ENCODE measurements at regions not wholly inside any gene's neighbourhood (a gene's known extent, or its start where the extent isn't known, plus 50 kb on each side); places are given as distances from the start of the nearest gene placed in this dataset.

- TF ChIP-seq CTCF (IDR thresholded peaks at IDR 0.05): peak in 1 of 4 experiments; percentile 12
- TF ChIP-seq POLR2AphosphoS5 (IDR thresholded peaks at IDR 0.05): no peak
- TF ChIP-seq POLR2A (IDR thresholded peaks at IDR 0.05): no peak
Measured at GRCh38 chr14:84288781-84289180, 1241.2 kb upstream of the FLRT2 start.

Data from prostate gland (tissue), 2 donors.